ENCODE measurements at regions not wholly inside any gene's neighbourhood (a gene's known extent, or its start where the extent isn't known, plus 50 kb on each side); places are given as distances from the start of the nearest gene placed in this dataset.

- H3K4me3 ChIP-seq (ENCODE audit: control insufficient read depth in 2 of 3, extremely low read depth in 1 of 3, insufficient read depth in 2 of 3, low read depth in 1 of 3, low read length in 3 of 3) = no peak overlapping the region
- H2AFZ ChIP-seq (ENCODE audit: control insufficient read depth, low read length) = no peak overlapping the region
- no peak overlapping the region for H3K4me2 ChIP-seq (ENCODE audit: control insufficient read depth, extremely low read depth, insufficient read depth, low read depth, low read length)
- H3K9me3 ChIP-seq (ENCODE audit: control insufficient read depth, low read depth, low read length) = no peaks in the 10 kb centered on the region
- dilution Hi-C loops (cut with MboI; ENCODE audit: extremely low pct_ligation_motif_present, low sequenced_read_pairs) = loop anchor here (25.0 kb wide), 1 partner anchor 447 kb away; no protein-coding TSS in a partner anchor
- FAIRE-seq (no peak), DNase-seq (ENCODE audit: low read depth, low spot score) (no peak)
- H3K4me1 ChIP-seq (ENCODE audit: control insufficient read depth, extremely low read depth, insufficient read depth, low read length) = no peaks in the 10 kb centered on the region
- H3K9me1 ChIP-seq (ENCODE audit: control insufficient read depth, extremely low read depth, insufficient read depth, low read length) = no peaks in the 10 kb centered on the region
- no peak overlapping the region for H3K27ac ChIP-seq (ENCODE audit: control insufficient read depth, insufficient read depth, low read length)
- no peaks in the 10 kb centered on the region for H3K36me3 ChIP-seq (ENCODE audit: control insufficient read depth in 2 of 2, extremely low read depth in 1 of 2, insufficient read depth in 2 of 2, low read length in 2 of 2)
- no peak for TF ChIP-seq EZH2 (IDR thresholded peaks at IDR 0.05; ENCODE audit: low read length)
- no peak for TF ChIP-seq CTCF (optimal IDR thresholded peaks at IDR 0.05 in 1 of 3, IDR thresholded peaks at IDR 0.05 in 1 of 3, conservative IDR thresholded peaks at IDR 0.05 in 1 of 3; ENCODE audit: extremely low read depth in 1 of 3, insufficient read depth in 2 of 3, low read length in 3 of 3)
- no peaks in the 10 kb centered on the region for H3K27me3 ChIP-seq (ENCODE audit: control insufficient read depth, extremely low read depth, insufficient read depth, low read length)
- no peaks in the 10 kb centered on the region for H3K79me2 ChIP-seq (ENCODE audit: control insufficient read depth, insufficient read depth, low read length)
- H3K9ac ChIP-seq (ENCODE audit: control insufficient read depth, extremely low read depth, insufficient read depth, low read length) = no peak overlapping the region
- H4K20me1 ChIP-seq (ENCODE audit: control insufficient read depth, extremely low read depth, insufficient read depth, low read length) = no peaks in the 10 kb centered on the region
These were observed 460.8 kb upstream of the TOM1L1 start for GRCh38 chr17:54439816-54440215.

- H3K9me3 ChIP-seq (ENCODE audit: control insufficient read depth, low read depth, low read length) = no peaks in the 10 kb centered on the region
- TF ChIP-seq CTCF (optimal IDR thresholded peaks at IDR 0.05 in 1 of 3, IDR thresholded peaks at IDR 0.05 in 1 of 3, conservative IDR thresholded peaks at IDR 0.05 in 1 of 3; ENCODE audit: extremely low read depth in 1 of 3, insufficient read depth in 2 of 3, low read length in 3 of 3) (no peak), EZH2 (IDR thresholded peaks at IDR 0.05; ENCODE audit: low read length) (no peak)
- no peak overlapping the region for H2AFZ ChIP-seq (ENCODE audit: control insufficient read depth, low read length)
- H3K27ac ChIP-seq (ENCODE audit: control insufficient read depth, insufficient read depth, low read length) = no peak overlapping the region
- no peak overlapping the region for H3K4me2 ChIP-seq (ENCODE audit: control insufficient read depth, extremely low read depth, insufficient read depth, low read depth, low read length)
- H3K4me3 ChIP-seq (ENCODE audit: control insufficient read depth in 2 of 3, extremely low read depth in 1 of 3, insufficient read depth in 2 of 3, low read depth in 1 of 3, low read length in 3 of 3) = no peak overlapping the region
- dilution Hi-C loops (cut with MboI; ENCODE audit: extremely low pct_ligation_motif_present, low sequenced_read_pairs) = no loop called here
- no peak for FAIRE-seq
- H4K20me1 ChIP-seq (ENCODE audit: control insufficient read depth, extremely low read depth, insufficient read depth, low read length) = no peaks in the 10 kb centered on the region
- no peaks in the 10 kb centered on the region for H3K9me1 ChIP-seq (ENCODE audit: control insufficient read depth, extremely low read depth, insufficient read depth, low read length)
- DNase-seq (ENCODE audit: low read depth, low spot score) = no peak
- no peak overlapping the region for H3K9ac ChIP-seq (ENCODE audit: control insufficient read depth, extremely low read depth, insufficient read depth, low read length)
- no peaks in the 10 kb centered on the region for H3K27me3 ChIP-seq (ENCODE audit: control insufficient read depth, extremely low read depth, insufficient read depth, low read length)
- no peaks in the 10 kb centered on the region for H3K4me1 ChIP-seq (ENCODE audit: control insufficient read depth, extremely low read depth, insufficient read depth, low read length)
- H3K79me2 ChIP-seq (ENCODE audit: control insufficient read depth, insufficient read depth, low read length) = no peaks in the 10 kb centered on the region
- no peaks in the 10 kb centered on the region for H3K36me3 ChIP-seq (ENCODE audit: control insufficient read depth in 2 of 2, extremely low read depth in 1 of 2, insufficient read depth in 2 of 2, low read length in 2 of 2)
These were observed 449.6 kb upstream of the TOM1L1 start for GRCh38 chr17:54451051-54451450.
